Gastroesophageal sphincter (tissue), 3 donors: ENCODE measurements at regions not wholly inside any gene's neighbourhood (a gene's known extent, or its start where the extent isn't known, plus 50 kb on each side); places are given as distances from the start of the nearest gene placed in this dataset.

Source experiments
- CTCF ChIP-seq, 4 experiments: fragments of 200-600 bp in 2 of 4; fragments of 450-650 bp in 2 of 4; sonication (generic) in 1 of 4; IDR thresholded peaks; one replicate each; pipeline ENCODE4 v1.5.1; 2017 to 2019; ENCODE audit warnings: antibody characterized with exemption in 4 of 4, mild to moderate bottlenecking in 2 of 4, moderate library complexity in 2 of 4
- EP300 ChIP-seq: sonication (generic); formaldehyde crosslinking; IDR thresholded peaks from one replicate; pipeline ENCODE4 v1.6.1; 2017; ENCODE audit warnings: antibody characterized with exemption, mild to moderate bottlenecking
- POLR2AphosphoS5 ChIP-seq: sonication (generic); formaldehyde crosslinking; IDR thresholded peaks from one replicate; pipeline ENCODE4 v1.6.1; 2017; ENCODE audit warnings: antibody characterized with exemption

GRCh38 chr12:127411981-127412380 lies 855.0 kb upstream of the TMEM132C start:
- TF ChIP-seq CTCF (IDR thresholded peaks at IDR 0.05) (no peak), POLR2AphosphoS5 (no peak), EP300 (no peak)
